IMR-90 (cell line): ENCODE measurements at regions not wholly inside any gene's neighbourhood (a gene's known extent, or its start where the extent isn't known, plus 50 kb on each side); places are given as distances from the start of the nearest gene placed in this dataset.

ENCODE experiments used
- ATAC-seq: fragments of 200-7000 bp; cut with Tn5 transposase; 2 replicates; pipeline ENCODE4 v1.9.1; 2020; ENCODE audit warnings: low read depth, mild to moderate bottlenecking, moderate library complexity
- BruUV-seq: library from RNA; stranded (reverse); fragments of 400-500 nt; replicated peaks from 2 replicates; lab custom pipeline; 2021; lab: Mats Ljungman, UMichigan
- CTCF ChIA-PET: fragments of 300-600 bp; formaldehyde crosslinking; extraction: SDS; loops from one replicate; lab custom pipeline; 2021; ENCODE audit warnings: antibody characterized with exemption; lab: Yijun Ruan, JAX
- POLR2A ChIA-PET: fragments of 300-600 bp; sonication (Branson Sonifier 250); formaldehyde crosslinking; loops from one replicate; lab custom pipeline; 2022; ENCODE audit warnings: antibody characterized with exemption; ENCODE audit not compliant: unreplicated experiment; lab: Charles Lee
- DNase-seq: peaks from one replicate; pipeline ENCODE4 v3.0.0; 2013
- H2AFZ ChIP-seq: replicated peaks from 2 replicates; pipeline ENCODE3; 2013; ENCODE audit warnings: low read length, mild to moderate bottlenecking; ENCODE audit not compliant: poor library complexity
- H2AK5ac ChIP-seq: 2 replicates; pipeline ENCODE4 v1.6.1; 2013; ENCODE audit warnings: low read depth, low read length, inconsistent platforms
- H2AK9ac ChIP-seq: replicated peaks from 2 replicates; pipeline ENCODE3; 2013; ENCODE audit warnings: mild to moderate bottlenecking, low read depth, low read length, moderate library complexity; ENCODE audit not compliant: poor library complexity
- H2BK120ac ChIP-seq: 2 replicates; pipeline ENCODE4 v1.6.1; 2013; ENCODE audit warnings: low read depth, low read length, inconsistent platforms
- H2BK15ac ChIP-seq: 3 replicates; pipeline ENCODE4 v1.6.1; 2013; ENCODE audit warnings: low read depth, low read length, inconsistent platforms
- H2BK20ac ChIP-seq: 2 replicates; pipeline ENCODE4 v1.6.1; 2013; ENCODE audit warnings: low read depth, mild to moderate bottlenecking, inconsistent platforms, low read length, moderate library complexity
- H2BK5ac ChIP-seq: 2 replicates; pipeline ENCODE4 v1.6.1; 2013; ENCODE audit warnings: mild to moderate bottlenecking, low read depth, low read length, inconsistent platforms; ENCODE audit not compliant: poor library complexity, severe bottlenecking
- H3K14ac ChIP-seq: replicated peaks from 2 replicates; pipeline ENCODE4 v1.6.1; 2013; ENCODE audit warnings: low read depth, low read length, inconsistent platforms
- H3K18ac ChIP-seq: 2 replicates; pipeline ENCODE4 v1.6.1; 2013; ENCODE audit warnings: low read depth, low read length, control low read depth
- H3K23ac ChIP-seq: 2 replicates; pipeline ENCODE4 v1.6.1; 2013; ENCODE audit warnings: low read depth, low read length, inconsistent platforms
- H3K27ac ChIP-seq: 2 replicates; pipeline ENCODE4 v1.5.1; 2013; ENCODE audit warnings: mild to moderate bottlenecking, control low read depth, low read length; ENCODE audit not compliant: insufficient read depth
- H3K27me3 ChIP-seq: 2 replicates; pipeline ENCODE4 v1.6.1; 2013; ENCODE audit warnings: low read length; ENCODE audit not compliant: control insufficient read depth, insufficient read depth
- H3K36me3 ChIP-seq: 2 replicates; pipeline ENCODE4 v1.6.1; 2013; ENCODE audit warnings: low read length, mixed read lengths; ENCODE audit not compliant: control insufficient read depth, insufficient read depth
- H3K4ac ChIP-seq: 2 replicates; pipeline ENCODE4 v1.6.1; 2013; ENCODE audit warnings: low read depth, low read length, inconsistent platforms
- H3K4me1 ChIP-seq: 2 replicates; pipeline ENCODE4 v1.6.1; 2013; ENCODE audit warnings: low read length, mixed read lengths; ENCODE audit not compliant: control insufficient read depth, insufficient read depth
- H3K4me2 ChIP-seq: 2 replicates; pipeline ENCODE4 v1.6.1; 2013; ENCODE audit warnings: low read depth, mild to moderate bottlenecking, control low read depth, low read length, moderate library complexity
- H3K4me3 ChIP-seq: 2 replicates; pipeline ENCODE4 v1.5.1; 2013; ENCODE audit warnings: low read depth, mild to moderate bottlenecking, control low read depth, low read length, moderate library complexity; ENCODE audit not compliant: insufficient read depth
- H3K56ac ChIP-seq: 2 replicates; pipeline ENCODE4 v1.6.1; 2013; ENCODE audit warnings: low read length, inconsistent platforms; ENCODE audit not compliant: insufficient read depth; ENCODE audit errors: extremely low read depth
- H3K79me1 ChIP-seq, 2 experiments: 2 replicates each; pipeline ENCODE4 v1.6.1; 2013; ENCODE audit warnings: low read length in 2 of 2, inconsistent platforms in 1 of 2, low read depth in 1 of 2
- H3K9ac ChIP-seq: 2 replicates; pipeline ENCODE4 v1.6.1; 2013; ENCODE audit warnings: low read depth, low read length, control low read depth
- H3K9me1 ChIP-seq: 2 replicates; pipeline ENCODE4 v1.6.1; 2013; ENCODE audit warnings: low read length, inconsistent platforms; ENCODE audit not compliant: insufficient read depth
- H3K9me3 ChIP-seq: 2 replicates; pipeline ENCODE4 v1.6.1; 2013; ENCODE audit warnings: low read length; ENCODE audit not compliant: control insufficient read depth, insufficient read depth
- H4K20me1 ChIP-seq: 2 replicates; pipeline ENCODE4 v1.6.1; 2013; ENCODE audit warnings: low read length, inconsistent platforms; ENCODE audit not compliant: insufficient read depth
- H4K5ac ChIP-seq: 2 replicates; pipeline ENCODE4 v1.6.1; 2013; ENCODE audit warnings: mild to moderate bottlenecking, low read depth, low read length, control low read depth
- H4K8ac ChIP-seq, 2 experiments: 2 replicates each; pipeline ENCODE4 v1.6.1; 2013; ENCODE audit warnings: low read depth in 2 of 2, low read length in 2 of 2, control low read depth in 1 of 2, inconsistent platforms in 1 of 2
- H4K91ac ChIP-seq: 2 replicates; pipeline ENCODE4 v1.6.1; 2013; ENCODE audit warnings: low read depth, low read length, inconsistent platforms; ENCODE audit not compliant: insufficient read depth
- BHLHE40 ChIP-seq: fragments of 150-350 bp; IDR thresholded peaks from 2 replicates; pipeline ENCODE4 v1.6.1; 2016; ENCODE audit warnings: mild to moderate bottlenecking, low read depth, low read length
- CEBPB ChIP-seq: IDR thresholded peaks from 2 replicates; pipeline ENCODE4 v1.6.1; 2012; ENCODE audit warnings: low read depth, low read length, improper control_type of control experiment
- CHD1 ChIP-seq: IDR thresholded peaks from 2 replicates; pipeline ENCODE4 v1.6.1; 2012; ENCODE audit warnings: low read depth, low read length, improper control_type of control experiment
- ELK1 ChIP-seq: fragments of 150-350 bp; IDR thresholded peaks from 2 replicates; pipeline ENCODE4 v1.6.1; 2016; ENCODE audit warnings: low read depth, mild to moderate bottlenecking, low read length, moderate library complexity, borderline replicate concordance
- FOS ChIP-seq: fragments of 150-350 bp; IDR thresholded peaks from 2 replicates; pipeline ENCODE4 v1.6.1; 2016; ENCODE audit warnings: low read depth, low read length
- MAFK ChIP-seq: IDR thresholded peaks from 2 replicates; pipeline ENCODE4 v1.6.1; 2012; ENCODE audit warnings: low read depth, low read length, improper control_type of control experiment
- MAZ ChIP-seq: IDR thresholded peaks from 2 replicates; pipeline ENCODE4 v1.6.1; 2012; ENCODE audit warnings: low read depth, mild to moderate bottlenecking, low read length, improper control_type of control experiment, moderate library complexity, borderline replicate concordance
- MXI1 ChIP-seq: IDR thresholded peaks from 2 replicates; pipeline ENCODE4 v1.6.1; 2012; ENCODE audit warnings: low read depth, mild to moderate bottlenecking, low read length, moderate library complexity, borderline replicate concordance
- NFE2L2 ChIP-seq: fragments of 150-350 bp; IDR thresholded peaks from 2 replicates; pipeline ENCODE4 v1.6.1; 2016; ENCODE audit warnings: low read depth, mild to moderate bottlenecking, low read length
- POLR2A ChIP-seq: IDR thresholded peaks from 2 replicates; pipeline ENCODE4 v1.6.1; 2012; ENCODE audit warnings: mild to moderate bottlenecking, low read depth, low read length
- RAD21 ChIP-seq: IDR thresholded peaks from 2 replicates; pipeline ENCODE4 v1.6.1; 2012; ENCODE audit warnings: low read length, improper control_type of control experiment
- RCOR1 ChIP-seq: IDR thresholded peaks from 2 replicates; pipeline ENCODE4 v1.6.1; 2012; ENCODE audit warnings: mild to moderate bottlenecking, low read length, improper control_type of control experiment; ENCODE audit not compliant: insufficient replicate concordance
- RFX5 ChIP-seq: IDR thresholded peaks from 2 replicates; pipeline ENCODE4 v1.8.0; 2012; ENCODE audit warnings: low read depth, mild to moderate bottlenecking, low read length, moderate library complexity
- SMC3 ChIP-seq: fragments of 150-350 bp; IDR thresholded peaks from 2 replicates; pipeline ENCODE4 v1.6.1; 2016; ENCODE audit warnings: low read depth, mild to moderate bottlenecking, antibody characterized with exemption, low read length, moderate library complexity
- USF2 ChIP-seq: fragments of 150-350 bp; IDR thresholded peaks from 2 replicates; pipeline ENCODE4 v1.6.1; 2017; ENCODE audit warnings: mild to moderate bottlenecking, antibody characterized with exemption, low read length, low read depth
- WGBS, 2 experiments: methylation state at CpG; one replicate each; pipeline versions ENCODE4 v1.1.5 to v1.1.7; 2013; ENCODE audit warnings: missing lambda C conversion rate in 2 of 2; ENCODE audit not compliant: insufficient read length in 1 of 2; ENCODE audit errors: extremely low coverage in 2 of 2; 5-methylcytosine and 5-hydroxymethylcytosine counted together
- dilution Hi-C: fragments of 300-500 bp; cut with HindIII; formaldehyde crosslinking; loops from one replicate; pipeline ENCODE4 v1.14.3; 2018; ENCODE audit warnings: low sequenced_read_pairs; ENCODE audit not compliant: unreplicated experiment
- in situ Hi-C: fragments of 300-500 bp; cut with MboI; formaldehyde crosslinking; loops from 3 replicates; pipeline ENCODE4 v1.14.3; 2019; ENCODE audit warnings: low sequenced_read_pairs, inconsistent platforms, mixed read lengths
- intact Hi-C: fragments of 100-400 bp; cut with micrococcal nuclease; formaldehyde crosslinking; loops from 2 replicates; pipeline ENCODE4 v1.10.0; 2022
- TF ChIP-seq, protein P1 (sequence below): conservative IDR thresholded peaks from 2 replicates; pipeline ENCODE4 v1.5.1; 2012; ENCODE audit warnings: mild to moderate bottlenecking, low read depth, low read length, improper control_type of control experiment

DNA sequence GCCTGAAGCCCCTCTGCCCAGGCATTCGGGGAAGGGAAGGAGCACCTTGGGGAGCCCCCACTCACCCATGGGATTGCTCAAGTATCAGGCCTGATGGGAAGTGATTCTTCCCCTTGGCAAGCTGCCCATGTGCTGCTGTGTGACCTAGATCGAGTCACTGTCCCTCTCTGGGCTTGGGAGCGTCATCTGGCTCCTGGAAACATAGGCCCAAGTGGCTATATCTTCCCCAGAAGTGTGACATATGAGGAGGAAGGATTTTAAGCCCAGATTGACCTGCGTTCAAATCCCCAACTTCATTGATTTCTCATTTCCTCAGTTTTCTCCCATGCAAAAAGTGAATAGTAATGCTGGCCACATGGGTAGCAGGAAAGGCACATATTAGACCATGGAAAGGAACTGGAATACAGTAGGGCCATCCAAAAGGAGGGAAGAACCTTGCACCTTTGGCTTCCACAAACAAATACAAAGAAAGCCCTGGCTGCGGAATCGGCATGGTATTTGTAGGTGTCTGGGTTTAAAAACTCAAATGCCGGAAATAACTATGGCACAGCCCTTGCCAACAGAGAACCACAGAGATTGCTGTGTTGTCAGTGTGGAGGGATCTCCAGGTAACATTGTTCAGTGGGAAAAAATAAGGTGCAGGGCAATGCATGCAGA is 169.5 kb upstream of the ZMIZ1 start:
- CTCF ChIA-PET: no interaction called here

More for the DNA sequence above, 169.5 kb upstream of the ZMIZ1 start:
- dilution Hi-C loops: no loop called here
- H3K9ac ChIP-seq: no peak overlapping the region
- H4K5ac ChIP-seq: no peak overlapping the region
- no peak overlapping the region for H4K8ac ChIP-seq
- H2BK120ac ChIP-seq: no peak overlapping the region
- no peak overlapping the region for H4K91ac ChIP-seq
- in situ Hi-C loops: no loop called here
- no peaks in the 10 kb centered on the region; the same call in 1 of the 2 replicates for H3K9me3 ChIP-seq
- no peak overlapping the region for H3K27ac ChIP-seq
- no peak overlapping the region for H2BK15ac ChIP-seq
- POLR2A ChIA-PET: no interaction called here
- BruUV-seq: no TSS peak
- H3K4me2 ChIP-seq: no peak overlapping the region
- TF ChIP-seq FOS (no peak), MAZ (no peak), MXI1 (no peak), RCOR1 (no peak), CHD1 (no peak), USF2 (no peak), SMC3 (no peak), MAFK (no peak), NFE2L2 (no peak), RFX5 (no peak), RAD21 (no peak), ELK1 (no peak), BHLHE40 (no peak), CEBPB (no peak), POLR2A (no peak)
- TF ChIP-seq, protein P1, sequence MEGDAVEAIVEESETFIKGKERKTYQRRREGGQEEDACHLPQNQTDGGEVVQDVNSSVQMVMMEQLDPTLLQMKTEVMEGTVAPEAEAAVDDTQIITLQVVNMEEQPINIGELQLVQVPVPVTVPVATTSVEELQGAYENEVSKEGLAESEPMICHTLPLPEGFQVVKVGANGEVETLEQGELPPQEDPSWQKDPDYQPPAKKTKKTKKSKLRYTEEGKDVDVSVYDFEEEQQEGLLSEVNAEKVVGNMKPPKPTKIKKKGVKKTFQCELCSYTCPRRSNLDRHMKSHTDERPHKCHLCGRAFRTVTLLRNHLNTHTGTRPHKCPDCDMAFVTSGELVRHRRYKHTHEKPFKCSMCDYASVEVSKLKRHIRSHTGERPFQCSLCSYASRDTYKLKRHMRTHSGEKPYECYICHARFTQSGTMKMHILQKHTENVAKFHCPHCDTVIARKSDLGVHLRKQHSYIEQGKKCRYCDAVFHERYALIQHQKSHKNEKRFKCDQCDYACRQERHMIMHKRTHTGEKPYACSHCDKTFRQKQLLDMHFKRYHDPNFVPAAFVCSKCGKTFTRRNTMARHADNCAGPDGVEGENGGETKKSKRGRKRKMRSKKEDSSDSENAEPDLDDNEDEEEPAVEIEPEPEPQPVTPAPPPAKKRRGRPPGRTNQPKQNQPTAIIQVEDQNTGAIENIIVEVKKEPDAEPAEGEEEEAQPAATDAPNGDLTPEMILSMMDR: no peak
- no peaks in the 10 kb centered on the region for H3K79me1 ChIP-seq
- no peak for ATAC-seq
- H3K4ac ChIP-seq: no peak overlapping the region
- H2AFZ ChIP-seq: no peak overlapping the region
- H3K18ac ChIP-seq: no peak overlapping the region
- H3K14ac ChIP-seq: no peak overlapping the region
- H3K9me1 ChIP-seq: no peaks in the 10 kb centered on the region
- H2AK5ac ChIP-seq: no peak overlapping the region
- peaks cover 67% of the 10 kb centered on the region for H3K27me3 ChIP-seq
- H3K56ac ChIP-seq: no peak overlapping the region
- H2BK5ac ChIP-seq: no peak overlapping the region
- no peaks in the 10 kb centered on the region for H3K36me3 ChIP-seq
- H3K4me1 ChIP-seq: no peaks in the 10 kb centered on the region
- WGBS, 2 experiments: no CpG with 5 or more reads among the region's 7 CpGs
- H4K20me1 ChIP-seq: peaks cover 5% of the 10 kb centered on the region; the same call in 1 of the 2 replicates
- no peak overlapping the region for H2AK9ac ChIP-seq
- H3K23ac ChIP-seq: no peak overlapping the region
- no peak for DNase-seq
- no peak overlapping the region for H2BK20ac ChIP-seq
- intact Hi-C loops: no loop called here
- no peak overlapping the region for H3K4me3 ChIP-seq
